ENCODE measurements at regions not wholly inside any gene's neighbourhood (a gene's known extent, or its start where the extent isn't known, plus 50 kb on each side); places are given as distances from the start of the nearest gene placed in this dataset.
"Not testable (repeated sequence)": the region's sequence is repeated elsewhere in the genome, so short reads cannot be mapped to it uniquely, and the experiment has no call there.

- DNase-seq, result no peak
These were observed 50.8 kb upstream of the PRSS1 start for GRCh38 chr7:142698429-142698828.

DNA sequence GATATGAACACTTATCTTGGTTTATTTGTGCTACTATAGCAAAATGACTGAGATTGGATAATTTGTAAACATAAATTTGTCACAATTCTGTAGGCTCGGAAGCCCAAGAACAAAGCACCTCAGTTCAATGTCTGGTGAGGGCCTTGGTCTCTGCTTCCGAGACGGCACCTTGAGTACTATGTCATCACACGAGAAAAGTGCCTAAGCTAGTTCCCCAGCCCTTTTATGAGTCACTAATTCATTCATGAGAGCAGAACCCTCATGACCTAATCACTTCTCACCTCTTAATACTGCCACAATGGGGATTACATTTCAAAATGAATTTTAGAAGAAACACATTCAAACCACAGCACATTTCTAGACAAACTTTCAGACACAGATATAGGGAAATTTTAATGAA lies 52.0 kb upstream of the PRSS1 start:
- no peak for DNase-seq

DNA sequence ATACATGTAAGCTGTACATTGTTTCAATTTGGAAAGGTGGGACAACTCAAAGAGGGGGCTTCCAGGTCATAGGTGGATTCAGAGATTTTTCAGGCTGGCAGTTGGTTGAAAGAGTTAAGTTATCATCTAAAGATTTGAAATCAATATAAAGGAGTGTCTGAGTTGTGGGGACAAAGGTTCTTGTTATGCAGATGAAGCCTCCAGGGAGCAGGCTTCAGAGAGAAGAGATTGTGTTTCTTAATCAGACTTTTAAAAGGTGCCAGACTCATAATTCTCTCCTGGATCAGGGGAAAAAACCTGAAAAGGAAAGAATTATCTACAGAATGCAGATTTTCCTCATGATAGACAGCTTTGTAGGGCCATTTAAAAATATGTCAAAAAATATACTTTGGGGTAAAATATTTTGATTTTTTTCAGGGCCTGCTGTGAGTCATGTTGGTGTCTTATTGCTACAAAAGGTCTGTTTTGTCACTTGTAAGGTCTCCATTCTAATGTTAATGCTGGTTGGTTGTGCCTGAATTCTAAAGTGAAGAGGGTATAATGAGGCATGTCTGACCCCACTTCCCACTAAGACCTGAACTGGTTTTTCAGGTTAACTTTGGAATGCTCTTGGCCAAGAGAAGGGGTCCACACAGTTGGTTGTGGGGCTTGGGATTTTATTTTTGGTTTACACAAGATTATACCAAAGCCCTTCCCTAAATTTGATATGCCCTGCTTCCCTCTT lies 52.7 kb upstream of the PRSS1 start:
- no peak for DNase-seq

GRCh38 chr7:142693911-142694310 lies 55.4 kb upstream of the PRSS1 start:
- no peak for DNase-seq

- no peak for DNase-seq
These were observed 58.6 kb upstream of the PRSS1 start for GRCh38 chr7:142690554-142691182.

- no peak for DNase-seq
These were observed 59.7 kb upstream of the PRSS1 start for GRCh38 chr7:142689439-142690120.

GRCh38 chr7:142685877-142686508 lies 63.3 kb upstream of the PRSS1 start:
- no peak for DNase-seq

GRCh38 chr7:142681314-142682092 lies 67.8 kb upstream of the PRSS1 start:
- no peak for DNase-seq

GRCh38 chr7:142671506-142671905 lies 77.8 kb upstream of the PRSS1 start:
- no peak for DNase-seq

DNA sequence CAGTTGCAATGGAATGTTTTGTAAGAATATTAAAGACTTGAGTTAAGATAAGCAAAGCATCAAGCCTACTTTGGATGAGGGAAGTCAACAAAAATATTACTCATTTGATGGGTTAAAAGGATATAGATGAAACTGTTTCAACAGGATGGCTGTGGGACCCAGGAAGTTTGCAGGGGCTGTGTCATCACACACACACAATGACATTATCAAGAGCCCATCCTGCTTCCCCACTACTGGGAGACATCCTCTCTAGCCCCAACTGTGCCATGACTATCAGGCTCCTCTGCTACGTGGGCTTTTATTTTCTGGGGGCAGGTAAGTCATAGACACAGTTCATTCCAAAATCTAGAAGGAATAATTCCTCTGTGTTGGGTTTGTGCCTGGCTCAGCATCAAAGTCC lies 78.8 kb upstream of the PRSS1 start:
- DNase-seq, result no peak

GRCh38 chr7:142669074-142669654 lies 80.1 kb upstream of the PRSS1 start:
- DNase-seq, result no peak

DNA sequence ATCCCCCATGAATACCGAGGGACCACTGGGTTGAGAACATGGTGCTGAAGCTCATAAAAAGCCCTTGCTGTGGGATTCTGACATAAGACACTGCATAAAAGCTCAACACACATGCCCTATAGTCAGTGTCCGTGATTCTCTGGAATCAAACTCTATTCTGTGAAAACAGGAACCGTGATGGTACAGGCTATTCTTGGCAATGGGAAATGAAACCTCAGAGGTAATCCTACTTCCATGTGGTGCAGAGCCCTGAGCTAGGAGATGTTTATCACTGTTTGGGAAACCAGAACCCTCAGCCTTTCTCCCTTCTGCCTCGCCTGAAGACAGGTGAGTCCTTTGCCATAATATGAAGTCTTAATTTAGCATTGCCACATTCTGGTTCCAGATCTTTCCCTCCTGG lies 80.8 kb upstream of the PRSS1 start:
- no peak for DNase-seq

GRCh38 chr7:142657376-142657775 lies 91.9 kb upstream of the PRSS1 start:
- DNase-seq, result no peak

DNA sequence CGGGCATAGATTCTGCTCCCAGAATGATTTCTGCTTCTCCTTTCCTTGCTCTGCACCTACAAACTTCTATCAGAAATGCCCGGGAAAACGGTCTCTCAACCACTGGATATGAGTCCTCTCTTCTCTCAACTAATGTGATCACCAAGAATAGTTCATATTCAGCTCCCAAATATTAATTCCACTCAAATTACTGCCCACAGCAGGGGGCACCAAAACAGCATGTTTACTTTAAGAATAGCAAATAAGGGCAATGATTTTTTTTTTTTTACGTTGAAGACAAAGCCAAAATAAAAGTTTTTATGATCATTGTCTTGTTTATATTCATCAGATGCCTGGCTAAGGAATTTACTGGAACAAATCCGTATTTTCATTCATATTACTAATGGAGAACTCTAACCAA lies 94.9 kb upstream of the PRSS1 start:
- DNase-seq, result no peak

DNA sequence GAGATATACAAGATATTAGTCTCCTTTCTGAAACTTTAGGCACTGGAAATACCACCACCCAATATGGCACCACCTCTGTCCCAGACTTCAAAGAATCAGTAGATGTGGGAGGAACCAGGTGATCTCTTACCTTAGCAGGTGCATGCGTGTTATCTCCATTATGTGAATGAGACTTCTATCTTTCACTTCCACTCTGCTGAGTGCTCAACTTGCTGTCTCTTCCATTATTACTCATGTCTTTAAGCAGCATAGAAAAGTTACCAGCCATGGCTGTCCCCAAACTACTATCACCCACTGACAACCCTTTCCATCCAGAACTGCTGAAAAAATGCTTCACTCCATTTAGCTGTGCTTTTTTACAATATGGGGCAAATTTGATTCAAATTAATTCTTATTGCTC lies 101.5 kb upstream of the PRSS1 start:
- no peak for DNase-seq

- no peak for DNase-seq
These were observed 102.7 kb upstream of the PRSS1 start for GRCh38 chr7:142646386-142647140.

DNA sequence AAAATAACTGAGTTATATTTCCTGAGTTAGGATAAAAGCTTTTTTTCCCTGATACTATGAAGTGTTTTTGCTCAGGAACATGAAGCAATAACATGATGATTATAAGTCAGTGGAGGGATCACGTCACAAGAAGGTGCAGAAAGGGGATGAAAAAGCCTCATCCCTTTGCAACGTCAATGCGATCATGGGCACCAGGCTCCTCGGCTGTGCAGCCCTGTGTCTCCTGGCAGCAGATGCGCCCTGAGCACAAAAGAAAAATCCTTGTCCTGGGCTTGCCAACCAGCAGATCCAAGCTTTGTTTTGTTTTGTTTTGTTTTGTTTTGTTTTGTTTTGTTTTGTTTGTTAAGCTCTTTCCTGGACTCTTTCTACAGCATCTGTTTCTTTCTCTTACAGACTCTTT lies 103.5 kb upstream of the PRSS1 start:
- no peak for DNase-seq

GRCh38 chr7:142642316-142642715 lies 107.0 kb upstream of the PRSS1 start:
- no peak for DNase-seq

DNA sequence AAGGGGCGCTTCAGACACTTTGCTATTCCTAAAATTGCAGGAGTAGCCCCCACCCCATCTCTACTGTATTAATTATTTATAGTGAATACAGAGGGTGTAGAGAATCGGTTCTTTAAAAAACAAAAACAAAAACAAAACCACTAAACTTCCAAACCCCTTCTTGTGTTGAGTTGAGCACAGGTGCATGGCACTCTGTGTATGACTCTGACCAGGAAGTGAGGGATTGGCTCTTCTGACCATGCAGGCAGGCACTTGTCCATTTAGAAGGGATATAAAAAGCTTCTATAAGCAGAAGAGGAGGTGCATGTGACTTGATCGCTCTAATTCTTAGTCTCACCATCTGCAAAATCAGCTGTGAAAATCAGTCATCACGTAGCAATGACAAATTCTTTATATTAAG lies 108.0 kb upstream of the PRSS1 start:
- DNase-seq, result not testable (repeated sequence)

DNA sequence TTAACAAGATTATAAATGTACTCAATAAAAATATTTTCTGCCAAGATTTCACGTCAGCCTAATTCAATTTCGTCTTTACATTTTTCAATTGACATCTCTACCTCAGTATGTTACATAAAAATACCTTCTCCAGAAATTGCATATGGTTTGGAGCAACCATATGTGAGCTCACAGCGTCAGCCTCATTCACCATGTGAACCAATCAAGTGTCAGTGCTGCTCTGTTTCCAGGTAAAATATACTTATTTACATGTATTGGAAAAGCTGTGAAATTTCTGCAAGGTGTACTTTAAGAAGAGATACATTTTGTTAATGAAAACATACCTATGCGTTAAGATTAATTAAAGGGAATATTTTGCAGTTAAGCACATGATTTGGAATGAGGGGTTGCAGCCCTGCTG lies 110.7 kb upstream of the PRSS1 start:
- DNase-seq, result no peak

GRCh38 chr7:142637240-142637639 lies 112.0 kb upstream of the PRSS1 start:
- no peak for DNase-seq

GRCh38 chr7:142636751-142637150 lies 112.5 kb upstream of the PRSS1 start:
- DNase-seq, result peak; percentile 43

Data from stimulated activated CD4-positive, alpha-beta T cell treated with anti-CD3 and anti-CD28 coated beads, Interleukin-1b, Interleukin-23, amount 100 ng/mL, for 48 hours (primary cell).